Suprapubic skin (tissue), 4 donors: ENCODE measurements at regions not wholly inside any gene's neighbourhood (a gene's known extent, or its start where the extent isn't known, plus 50 kb on each side); places are given as distances from the start of the nearest gene placed in this dataset.

ENCODE experiments used
- DNase-seq, 2 donors: peaks; one replicate each; pipeline ENCODE4 v3.0.0-alpha.2; 2019; ENCODE audit warnings: low spot score in 2 of 2
- H3K27ac ChIP-seq: fragments of 200-600 bp; sonication (generic); one replicate; pipeline ENCODE4 v1.5.1; 2019
- H3K27me3 ChIP-seq: fragments of 200-600 bp; sonication (generic); one replicate; pipeline ENCODE4 v1.5.1; 2019
- H3K36me3 ChIP-seq: fragments of 200-600 bp; sonication (generic); one replicate; pipeline ENCODE4 v1.5.1; 2019
- H3K4me1 ChIP-seq: fragments of 200-600 bp; sonication (generic); one replicate; pipeline ENCODE4 v1.5.1; 2019
- H3K4me3 ChIP-seq: fragments of 200-600 bp; sonication (generic); one replicate; pipeline ENCODE4 v1.5.1; 2019; ENCODE audit warnings: mild to moderate bottlenecking
- H3K9me3 ChIP-seq: fragments of 200-600 bp; sonication (generic); one replicate; pipeline ENCODE4 v1.5.1; 2019
- CTCF ChIP-seq, 2 donors: fragments of 200-600 bp in 1 of 2; fragments of 450-650 bp in 1 of 2; sonication (generic) in 1 of 2; IDR thresholded peaks; one replicate each; pipeline ENCODE4 v1.5.1; 2016 to 2019; ENCODE audit warnings: antibody characterized with exemption in 2 of 2, mild to moderate bottlenecking in 1 of 2, moderate library complexity in 1 of 2
- EP300 ChIP-seq: sonication (generic); formaldehyde crosslinking; IDR thresholded peaks from one replicate; pipeline ENCODE4 v1.6.1; 2017; ENCODE audit warnings: antibody characterized with exemption
- POLR2A ChIP-seq, 2 donors: fragments of 450-650 bp; IDR thresholded peaks; one replicate each; pipeline ENCODE4 v1.6.1; 2017; ENCODE audit warnings: antibody characterized with exemption in 2 of 2, mild to moderate bottlenecking in 2 of 2, moderate library complexity in 2 of 2
- POLR2AphosphoS5 ChIP-seq, 3 donors: sonication (generic); formaldehyde crosslinking; IDR thresholded peaks; one replicate each; pipeline ENCODE4 v1.6.1; 2017; ENCODE audit warnings: antibody characterized with exemption in 3 of 3
- WGBS: methylation state at CpG from one replicate; pipeline ENCODE4 v1.1.5; 2018; 5-methylcytosine and 5-hydroxymethylcytosine counted together

- no peaks in the 10 kb centered on the region for H3K27me3 ChIP-seq
- WGBS = 77% methylated on average over 1 of the region's 1 CpG
- H3K9me3 ChIP-seq = no peaks in the 10 kb centered on the region
- H3K27ac ChIP-seq = no peak overlapping the region
- no peaks in the 10 kb centered on the region for H3K36me3 ChIP-seq
- no peak overlapping the region for H3K4me3 ChIP-seq
- no peaks in the 10 kb centered on the region for H3K4me1 ChIP-seq
- TF ChIP-seq POLR2A (IDR thresholded peaks at IDR 0.05) (no peak), EP300 (no peak), CTCF (IDR thresholded peaks at IDR 0.05) (no peak), POLR2AphosphoS5 (IDR thresholded peaks at IDR 0.05) (no peak)
- DNase-seq = no peak
Observed at GRCh38 chr2:163369111-163369510, 366.7 kb downstream of the FIGN start.

- Histone ChIP-seq H3K36me3 (no peaks in the 10 kb centered on the region), H3K4me1 (no peaks in the 10 kb centered on the region), H3K4me3 (no peak overlapping the region), H3K27ac (no peak overlapping the region), H3K27me3 (no peaks in the 10 kb centered on the region), H3K9me3 (no peaks in the 10 kb centered on the region)
- TF ChIP-seq POLR2A (IDR thresholded peaks at IDR 0.05) (no peak), POLR2AphosphoS5 (IDR thresholded peaks at IDR 0.05) (no peak), EP300 (no peak), CTCF (IDR thresholded peaks at IDR 0.05) (no peak)
- DNase-seq = no peak
Observed at GRCh38 chr2:163368655-163369054, 367.2 kb downstream of the FIGN start.

GRCh38 chr2:163367825-163368582 lies 367.8 kb downstream of the FIGN start:
- no peak overlapping the region for H3K27ac ChIP-seq
- H3K9me3 ChIP-seq = no peaks in the 10 kb centered on the region
- H3K4me3 ChIP-seq = no peak overlapping the region
- H3K36me3 ChIP-seq = no peaks in the 10 kb centered on the region
- H3K27me3 ChIP-seq = no peaks in the 10 kb centered on the region
- H3K4me1 ChIP-seq = no peaks in the 10 kb centered on the region
- DNase-seq = no peak
- TF ChIP-seq POLR2AphosphoS5 (IDR thresholded peaks at IDR 0.05) = no peak
- no peak for TF ChIP-seq CTCF (IDR thresholded peaks at IDR 0.05)
- TF ChIP-seq EP300 = no peak
- no peak for TF ChIP-seq POLR2A (IDR thresholded peaks at IDR 0.05)
- 92% methylated on average over 4 of the region's 4 CpGs for WGBS

GRCh38 chr2:163364736-163365135 lies 371.1 kb downstream of the FIGN start:
- Histone ChIP-seq H3K27ac (no peak overlapping the region), H3K36me3 (no peaks in the 10 kb centered on the region), H3K9me3 (no peaks in the 10 kb centered on the region), H3K4me1 (no peaks in the 10 kb centered on the region), H3K4me3 (no peak overlapping the region), H3K27me3 (no peaks in the 10 kb centered on the region)
- TF ChIP-seq CTCF (IDR thresholded peaks at IDR 0.05) = no peak
- no peak for TF ChIP-seq EP300
- TF ChIP-seq POLR2AphosphoS5 (IDR thresholded peaks at IDR 0.05) = no peak
- no peak for TF ChIP-seq POLR2A (IDR thresholded peaks at IDR 0.05)
- no peak for DNase-seq

- WGBS = 88% methylated on average over 1 of the region's 1 CpG
- no peak for DNase-seq
- Histone ChIP-seq H3K36me3 (no peaks in the 10 kb centered on the region), H3K4me1 (peaks cover 13% of the 10 kb centered on the region), H3K27me3 (no peaks in the 10 kb centered on the region), H3K9me3 (no peaks in the 10 kb centered on the region), H3K27ac (no peak overlapping the region), H3K4me3 (no peak overlapping the region)
- TF ChIP-seq POLR2AphosphoS5 (IDR thresholded peaks at IDR 0.05) = no peak
- no peak for TF ChIP-seq CTCF (IDR thresholded peaks at IDR 0.05)
- TF ChIP-seq POLR2A (IDR thresholded peaks at IDR 0.05) = no peak
- no peak for TF ChIP-seq EP300
Observed at GRCh38 chr2:163353551-163353950, 382.3 kb downstream of the FIGN start.
